KMS-11 (cell line): ENCODE measurements at regions not wholly inside any gene's neighbourhood (a gene's known extent, or its start where the extent isn't known, plus 50 kb on each side); places are given as distances from the start of the nearest gene placed in this dataset.

Source experiments
- H2AFZ ChIP-seq: fragments of 200-600 bp; sonication (generic); 2 replicates; pipeline ENCODE4 v1.6.1; 2016; ENCODE audit warnings: antibody characterized with exemption, mixed run types, low read depth
- H3K27ac ChIP-seq: fragments of 200-600 bp; sonication (generic); 2 replicates; pipeline ENCODE4 v1.6.1; 2016; ENCODE audit warnings: mild to moderate bottlenecking, mixed run types
- H3K27me3 ChIP-seq: fragments of 200-600 bp; sonication (generic); 2 replicates; pipeline ENCODE4 v1.6.1; 2017; ENCODE audit warnings: mild to moderate bottlenecking, low read depth, mixed run types, moderate library complexity; ENCODE audit not compliant: insufficient read depth
- H3K36me3 ChIP-seq: fragments of 200-600 bp; sonication (generic); 2 replicates; pipeline ENCODE4 v1.6.1; 2017; ENCODE audit warnings: mild to moderate bottlenecking, mixed run types; ENCODE audit not compliant: insufficient read depth
- H3K4me1 ChIP-seq: fragments of 200-600 bp; sonication (generic); 2 replicates; pipeline ENCODE4 v1.6.1; 2016; ENCODE audit warnings: mild to moderate bottlenecking, low read depth, mixed run types; ENCODE audit not compliant: poor library complexity, severe bottlenecking
- H3K4me2 ChIP-seq: fragments of 200-600 bp; sonication (generic); 2 replicates; pipeline ENCODE4 v1.7.0; 2016; ENCODE audit warnings: mild to moderate bottlenecking, mixed run types
- H3K4me3 ChIP-seq: fragments of 200-600 bp; sonication (generic); IDR thresholded peaks from 2 replicates; pipeline ENCODE4 v1.6.1; 2017; ENCODE audit warnings: low read depth, low read length, mixed read lengths; ENCODE audit not compliant: insufficient read depth
- H3K79me2 ChIP-seq: fragments of 200-600 bp; sonication (generic); 2 replicates; pipeline ENCODE4 v1.6.1; 2016; ENCODE audit warnings: low read depth, mixed run types; ENCODE audit not compliant: insufficient read depth
- H3K9ac ChIP-seq: fragments of 200-600 bp; sonication (generic); 2 replicates; pipeline ENCODE4 v1.6.1; 2016; ENCODE audit warnings: mild to moderate bottlenecking, mixed run types
- H4K20me1 ChIP-seq: fragments of 200-600 bp; sonication (generic); 2 replicates; pipeline ENCODE4 v1.6.1; 2016; ENCODE audit warnings: mild to moderate bottlenecking, mixed run types; ENCODE audit not compliant: insufficient read depth
- TF ChIP-seq, protein P1 (sequence below): fragments of 200-600 bp; sonication (generic); conservative IDR thresholded peaks from 2 replicates; pipeline ENCODE4 v1.6.1; 2017; ENCODE audit warnings: low read depth, mild to moderate bottlenecking, antibody characterized with exemption, low read length, moderate library complexity, mixed read lengths

- Histone ChIP-seq H3K27me3 (no peaks in the 10 kb centered on the region), H2AFZ (no peak overlapping the region), H4K20me1 (no peaks in the 10 kb centered on the region), H3K4me3 (no peak overlapping the region), H3K27ac (no peak overlapping the region), H3K4me1 (no peaks in the 10 kb centered on the region), H3K4me2 (no peak overlapping the region), H3K79me2 (no peaks in the 10 kb centered on the region), H3K36me3 (no peaks in the 10 kb centered on the region), H3K9ac (no peak overlapping the region)
- TF ChIP-seq, protein P1, sequence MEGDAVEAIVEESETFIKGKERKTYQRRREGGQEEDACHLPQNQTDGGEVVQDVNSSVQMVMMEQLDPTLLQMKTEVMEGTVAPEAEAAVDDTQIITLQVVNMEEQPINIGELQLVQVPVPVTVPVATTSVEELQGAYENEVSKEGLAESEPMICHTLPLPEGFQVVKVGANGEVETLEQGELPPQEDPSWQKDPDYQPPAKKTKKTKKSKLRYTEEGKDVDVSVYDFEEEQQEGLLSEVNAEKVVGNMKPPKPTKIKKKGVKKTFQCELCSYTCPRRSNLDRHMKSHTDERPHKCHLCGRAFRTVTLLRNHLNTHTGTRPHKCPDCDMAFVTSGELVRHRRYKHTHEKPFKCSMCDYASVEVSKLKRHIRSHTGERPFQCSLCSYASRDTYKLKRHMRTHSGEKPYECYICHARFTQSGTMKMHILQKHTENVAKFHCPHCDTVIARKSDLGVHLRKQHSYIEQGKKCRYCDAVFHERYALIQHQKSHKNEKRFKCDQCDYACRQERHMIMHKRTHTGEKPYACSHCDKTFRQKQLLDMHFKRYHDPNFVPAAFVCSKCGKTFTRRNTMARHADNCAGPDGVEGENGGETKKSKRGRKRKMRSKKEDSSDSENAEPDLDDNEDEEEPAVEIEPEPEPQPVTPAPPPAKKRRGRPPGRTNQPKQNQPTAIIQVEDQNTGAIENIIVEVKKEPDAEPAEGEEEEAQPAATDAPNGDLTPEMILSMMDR, result no peak
Measured at GRCh38 chr3:193941486-193941885, 194.5 kb upstream of the HES1 start.

GRCh38 chr3:193942516-193943055, 193.4 kb upstream of the HES1 start:
- Histone ChIP-seq H3K36me3 (no peaks in the 10 kb centered on the region), H3K79me2 (no peaks in the 10 kb centered on the region), H3K4me1 (no peaks in the 10 kb centered on the region), H3K4me2 (no peak overlapping the region), H3K9ac (no peak overlapping the region), H2AFZ (no peak overlapping the region), H3K4me3 (no peak overlapping the region), H3K27me3 (no peaks in the 10 kb centered on the region), H3K27ac (no peak overlapping the region), H4K20me1 (no peaks in the 10 kb centered on the region)
- TF ChIP-seq, protein P1, result no peak

DNA sequence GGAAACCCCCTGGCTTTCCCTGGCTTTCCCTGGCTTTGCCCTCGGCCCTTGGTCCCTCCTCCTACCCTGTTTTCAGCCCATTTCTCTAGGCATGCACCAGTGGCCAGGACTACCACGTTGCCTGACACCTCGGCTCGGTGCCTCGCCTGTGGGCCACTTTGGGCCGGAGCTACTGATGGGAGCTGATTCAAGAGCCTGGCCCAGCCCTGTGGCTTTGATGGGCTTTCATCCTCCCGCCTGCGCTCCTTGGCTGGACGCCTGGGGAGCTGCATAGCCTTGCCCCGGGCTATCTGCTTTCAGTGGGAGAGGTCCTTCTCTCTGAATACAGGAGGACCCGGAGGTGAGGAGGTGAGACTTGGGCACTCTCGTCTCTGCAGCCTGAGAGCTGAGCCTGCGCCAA, 192.7 kb upstream of the HES1 start:
- Histone ChIP-seq H3K27me3 (no peaks in the 10 kb centered on the region), H4K20me1 (no peaks in the 10 kb centered on the region), H3K4me3 (no peak overlapping the region), H3K4me1 (no peaks in the 10 kb centered on the region), H3K27ac (no peak overlapping the region), H3K36me3 (no peaks in the 10 kb centered on the region), H3K9ac (no peak overlapping the region), H3K4me2 (no peak overlapping the region), H2AFZ (no peak overlapping the region), H3K79me2 (no peaks in the 10 kb centered on the region)
- TF ChIP-seq, protein P1, result no peak

- Histone ChIP-seq H3K4me3 (no peak overlapping the region), H3K27ac (no peak overlapping the region), H3K4me2 (no peak overlapping the region), H3K9ac (no peak overlapping the region), H3K27me3 (no peaks in the 10 kb centered on the region), H3K79me2 (no peaks in the 10 kb centered on the region), H4K20me1 (no peaks in the 10 kb centered on the region), H3K4me1 (no peaks in the 10 kb centered on the region), H3K36me3 (no peaks in the 10 kb centered on the region), H2AFZ (no peak overlapping the region)
- TF ChIP-seq, protein P1, result no peak
Measured at GRCh38 chr3:193943851-193944517, 192.0 kb upstream of the HES1 start.
